ENCODE measurements at regions not wholly inside any gene's neighbourhood (a gene's known extent, or its start where the extent isn't known, plus 50 kb on each side); places are given as distances from the start of the nearest gene placed in this dataset.

DNA sequence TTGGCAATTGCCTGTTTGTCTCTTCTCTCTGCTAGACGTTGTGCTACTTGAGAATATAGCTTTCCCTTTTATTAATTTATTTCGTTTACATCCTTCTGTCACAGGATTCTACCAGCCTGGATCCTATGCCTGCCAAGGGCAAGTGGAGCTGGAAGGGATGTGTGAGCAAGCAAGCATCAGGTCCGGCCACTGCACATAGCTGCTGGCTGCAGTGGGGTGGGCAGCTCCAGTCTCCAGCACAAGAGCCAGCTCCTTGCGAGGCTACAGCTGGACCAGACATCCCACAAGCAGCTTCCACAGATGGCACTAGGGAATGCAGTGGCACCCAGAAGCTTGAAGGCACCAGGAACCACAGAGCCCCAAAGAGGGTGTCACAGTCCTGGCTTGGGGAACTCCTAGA is 225.0 kb downstream of the KCNC2 start:
- TF ChIP-seq ZNF8 (CRISPR knock-in tag; IDR thresholded peaks at IDR 0.05) (no peak), RARB (CRISPR knock-in tag; IDR thresholded peaks at IDR 0.05) (no peak), TSHZ2 (CRISPR knock-in tag; IDR thresholded peaks at IDR 0.05) (no peak), ZFP3 (CRISPR knock-in tag; IDR thresholded peaks at IDR 0.05) (no peak), PPARA (CRISPR knock-in tag; IDR thresholded peaks at IDR 0.05; ENCODE audit: borderline replicate concordance) (no peak), ZFP30 (CRISPR knock-in tag; IDR thresholded peaks at IDR 0.05) (no peak), ESRRG (CRISPR knock-in tag; IDR thresholded peaks at IDR 0.05) (no peak), ARNTL (CRISPR knock-in tag; IDR thresholded peaks at IDR 0.05; ENCODE audit: borderline replicate concordance, low read depth) (no peak), SNAI2 (CRISPR knock-in tag; IDR thresholded peaks at IDR 0.05) (no peak), ZC3H10 (CRISPR knock-in tag; IDR thresholded peaks at IDR 0.05) (no peak)
- TF ChIP-seq, protein P1, sequence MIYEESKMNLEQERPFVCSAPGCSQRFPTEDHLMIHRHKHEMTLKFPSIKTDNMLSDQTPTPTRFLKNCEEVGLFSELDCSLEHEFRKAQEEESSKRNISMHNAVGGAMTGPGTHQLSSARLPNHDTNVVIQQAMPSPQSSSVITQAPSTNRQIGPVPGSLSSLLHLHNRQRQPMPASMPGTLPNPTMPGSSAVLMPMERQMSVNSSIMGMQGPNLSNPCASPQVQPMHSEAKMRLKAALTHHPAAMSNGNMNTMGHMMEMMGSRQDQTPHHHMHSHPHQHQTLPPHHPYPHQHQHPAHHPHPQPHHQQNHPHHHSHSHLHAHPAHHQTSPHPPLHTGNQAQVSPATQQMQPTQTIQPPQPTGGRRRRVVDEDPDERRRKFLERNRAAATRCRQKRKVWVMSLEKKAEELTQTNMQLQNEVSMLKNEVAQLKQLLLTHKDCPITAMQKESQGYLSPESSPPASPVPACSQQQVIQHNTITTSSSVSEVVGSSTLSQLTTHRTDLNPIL (CRISPR knock-in tag; IDR thresholded peaks at IDR 0.05; ENCODE audit: low read depth), result no peak
- TF ChIP-seq, protein P2, sequence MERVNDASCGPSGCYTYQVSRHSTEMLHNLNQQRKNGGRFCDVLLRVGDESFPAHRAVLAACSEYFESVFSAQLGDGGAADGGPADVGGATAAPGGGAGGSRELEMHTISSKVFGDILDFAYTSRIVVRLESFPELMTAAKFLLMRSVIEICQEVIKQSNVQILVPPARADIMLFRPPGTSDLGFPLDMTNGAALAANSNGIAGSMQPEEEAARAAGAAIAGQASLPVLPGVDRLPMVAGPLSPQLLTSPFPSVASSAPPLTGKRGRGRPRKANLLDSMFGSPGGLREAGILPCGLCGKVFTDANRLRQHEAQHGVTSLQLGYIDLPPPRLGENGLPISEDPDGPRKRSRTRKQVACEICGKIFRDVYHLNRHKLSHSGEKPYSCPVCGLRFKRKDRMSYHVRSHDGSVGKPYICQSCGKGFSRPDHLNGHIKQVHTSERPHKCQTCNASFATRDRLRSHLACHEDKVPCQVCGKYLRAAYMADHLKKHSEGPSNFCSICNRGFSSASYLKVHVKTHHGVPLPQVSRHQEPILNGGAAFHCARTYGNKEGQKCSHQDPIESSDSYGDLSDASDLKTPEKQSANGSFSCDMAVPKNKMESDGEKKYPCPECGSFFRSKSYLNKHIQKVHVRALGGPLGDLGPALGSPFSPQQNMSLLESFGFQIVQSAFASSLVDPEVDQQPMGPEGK (CRISPR knock-in tag; IDR thresholded peaks at IDR 0.05; ENCODE audit: borderline replicate concordance), result no peak
